Nephron (organoid): ENCODE measurements at regions not wholly inside any gene's neighbourhood (a gene's known extent, or its start where the extent isn't known, plus 50 kb on each side); places are given as distances from the start of the nearest gene placed in this dataset.

ENCODE experiments used
- H3K27ac Mint-ChIP-seq, 3 experiments: 2 replicates each; pipeline ENCODE4 v1.8.0; 2020; ENCODE audit warnings: mixed read lengths in 3 of 3, mild to moderate bottlenecking in 2 of 3, moderate library complexity in 1 of 3
- H3K27me3 Mint-ChIP-seq: 2 replicates; pipeline ENCODE4 v1.8.0; 2021; ENCODE audit warnings: low read depth, mild to moderate bottlenecking, moderate library complexity, mixed read lengths
- H3K36me3 Mint-ChIP-seq: 2 replicates; pipeline ENCODE4 v1.8.0; 2020; ENCODE audit warnings: low read depth, mixed read lengths
- H3K4me1 Mint-ChIP-seq: 2 replicates; pipeline ENCODE4 v1.8.0; 2020; ENCODE audit warnings: mixed read lengths
- H3K4me3 Mint-ChIP-seq, 3 experiments: 2 replicates each; pipeline ENCODE4 v1.8.0; 2020; ENCODE audit warnings: mild to moderate bottlenecking in 3 of 3, mixed read lengths in 3 of 3, moderate library complexity in 2 of 3
- H3K9me3 Mint-ChIP-seq: 2 replicates; pipeline ENCODE4 v1.8.0; 2020; ENCODE audit warnings: mixed read lengths
- TF ChIP-seq, protein P1 (sequence below), 3 experiments: fragments of 200-600 bp; sonication (generic); IDR thresholded peaks; one replicate each; pipeline ENCODE4 v1.5.0; 2021; ENCODE audit warnings: antibody characterized with exemption in 3 of 3; ENCODE audit not compliant: unreplicated experiment in 3 of 3

DNA sequence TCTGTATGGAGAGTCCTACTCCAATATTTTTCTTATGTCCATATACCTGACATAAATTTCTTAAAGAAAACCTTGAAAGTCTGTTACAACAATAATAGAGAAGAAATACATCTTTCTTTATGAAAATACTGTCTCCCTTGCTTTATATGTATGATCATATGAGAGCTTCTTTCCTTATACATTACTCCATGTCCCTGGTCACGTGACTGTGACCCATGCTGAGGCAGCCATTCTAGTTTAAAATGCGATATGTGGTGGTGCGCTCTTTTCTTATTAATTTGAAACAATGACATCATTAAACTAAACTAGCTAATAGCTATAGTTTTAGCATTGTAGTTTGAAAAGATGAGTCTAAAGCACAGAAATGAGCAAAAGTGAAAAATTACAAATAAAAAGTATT is 1120.3 kb upstream of the PRR20A start:
- no peak overlapping the region for H3K4me3 Mint-ChIP-seq
- H3K27me3 Mint-ChIP-seq, result no peaks in the 10 kb centered on the region
- no peaks in the 10 kb centered on the region for H3K4me1 Mint-ChIP-seq
- H3K27ac Mint-ChIP-seq, result no peak overlapping the region
- no peaks in the 10 kb centered on the region for H3K36me3 Mint-ChIP-seq
- H3K9me3 Mint-ChIP-seq, result no peaks in the 10 kb centered on the region
- TF ChIP-seq, protein P1, sequence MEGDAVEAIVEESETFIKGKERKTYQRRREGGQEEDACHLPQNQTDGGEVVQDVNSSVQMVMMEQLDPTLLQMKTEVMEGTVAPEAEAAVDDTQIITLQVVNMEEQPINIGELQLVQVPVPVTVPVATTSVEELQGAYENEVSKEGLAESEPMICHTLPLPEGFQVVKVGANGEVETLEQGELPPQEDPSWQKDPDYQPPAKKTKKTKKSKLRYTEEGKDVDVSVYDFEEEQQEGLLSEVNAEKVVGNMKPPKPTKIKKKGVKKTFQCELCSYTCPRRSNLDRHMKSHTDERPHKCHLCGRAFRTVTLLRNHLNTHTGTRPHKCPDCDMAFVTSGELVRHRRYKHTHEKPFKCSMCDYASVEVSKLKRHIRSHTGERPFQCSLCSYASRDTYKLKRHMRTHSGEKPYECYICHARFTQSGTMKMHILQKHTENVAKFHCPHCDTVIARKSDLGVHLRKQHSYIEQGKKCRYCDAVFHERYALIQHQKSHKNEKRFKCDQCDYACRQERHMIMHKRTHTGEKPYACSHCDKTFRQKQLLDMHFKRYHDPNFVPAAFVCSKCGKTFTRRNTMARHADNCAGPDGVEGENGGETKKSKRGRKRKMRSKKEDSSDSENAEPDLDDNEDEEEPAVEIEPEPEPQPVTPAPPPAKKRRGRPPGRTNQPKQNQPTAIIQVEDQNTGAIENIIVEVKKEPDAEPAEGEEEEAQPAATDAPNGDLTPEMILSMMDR (IDR thresholded peaks at IDR 0.05; ENCODE audit: unreplicated experiment in 3 of 3), result no peak

GRCh38 chr13:56039992-56040391 is 1100.7 kb upstream of the PRR20A start:
- Mint-ChIP-seq H3K9me3 (no peaks in the 10 kb centered on the region), H3K27me3 (no peaks in the 10 kb centered on the region), H3K27ac (no peak overlapping the region), H3K4me1 (no peaks in the 10 kb centered on the region), H3K4me3 (no peak overlapping the region), H3K36me3 (no peaks in the 10 kb centered on the region)
- TF ChIP-seq, protein P1 (IDR thresholded peaks at IDR 0.05; ENCODE audit: unreplicated experiment in 3 of 3), result no peak

- TF ChIP-seq, protein P1 (IDR thresholded peaks at IDR 0.05; ENCODE audit: unreplicated experiment in 3 of 3), result no peak
Observed at GRCh38 chr13:56066321-56066720, 1074.4 kb upstream of the PRR20A start.

DNA sequence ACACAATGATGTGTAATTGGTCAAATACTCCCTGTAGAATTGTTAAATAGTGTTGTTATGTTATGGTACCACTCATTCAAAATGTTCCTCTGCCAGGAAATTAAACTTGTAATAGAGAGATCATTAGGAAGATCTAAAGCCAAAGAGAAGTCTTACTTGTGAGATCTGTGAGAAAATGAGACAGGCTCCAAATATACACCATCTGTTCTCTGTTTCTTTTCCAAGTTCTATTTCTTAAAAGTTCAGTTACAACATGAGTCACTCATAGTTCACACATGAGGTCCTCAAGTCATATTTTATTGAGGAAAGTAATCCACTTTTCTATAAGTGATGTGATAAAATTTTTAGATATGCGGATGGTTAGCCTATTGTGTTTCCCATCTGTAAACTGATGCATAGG is 1038.1 kb upstream of the PRR20A start:
- Mint-ChIP-seq H3K27ac (no peak overlapping the region), H3K27me3 (no peaks in the 10 kb centered on the region), H3K9me3 (peaks cover 3% of the 10 kb centered on the region), H3K4me1 (peaks cover 5% of the 10 kb centered on the region), H3K36me3 (no peaks in the 10 kb centered on the region), H3K4me3 (no peak overlapping the region)
- TF ChIP-seq, protein P1 (IDR thresholded peaks at IDR 0.05; ENCODE audit: unreplicated experiment in 3 of 3), result no peak

More at GRCh38 chr13:56066321-56066720, 1074.4 kb upstream of the PRR20A start:
- no peaks in the 10 kb centered on the region for H3K27me3 Mint-ChIP-seq
- no peaks in the 10 kb centered on the region for H3K9me3 Mint-ChIP-seq
- H3K4me3 Mint-ChIP-seq, result no peak overlapping the region
- H3K27ac Mint-ChIP-seq, result no peak overlapping the region
- H3K4me1 Mint-ChIP-seq, result no peaks in the 10 kb centered on the region
- no peaks in the 10 kb centered on the region for H3K36me3 Mint-ChIP-seq

GRCh38 chr13:56110751-56111150 is 1030.0 kb upstream of the PRR20A start:
- H3K9me3 Mint-ChIP-seq, result no peaks in the 10 kb centered on the region
- TF ChIP-seq, protein P1 (IDR thresholded peaks at IDR 0.05; ENCODE audit: unreplicated experiment in 3 of 3), result no peak
- no peaks in the 10 kb centered on the region for H3K4me1 Mint-ChIP-seq
- H3K4me3 Mint-ChIP-seq, result no peak overlapping the region
- no peaks in the 10 kb centered on the region for H3K36me3 Mint-ChIP-seq
- H3K27ac Mint-ChIP-seq, result no peak overlapping the region
- no peaks in the 10 kb centered on the region for H3K27me3 Mint-ChIP-seq

DNA sequence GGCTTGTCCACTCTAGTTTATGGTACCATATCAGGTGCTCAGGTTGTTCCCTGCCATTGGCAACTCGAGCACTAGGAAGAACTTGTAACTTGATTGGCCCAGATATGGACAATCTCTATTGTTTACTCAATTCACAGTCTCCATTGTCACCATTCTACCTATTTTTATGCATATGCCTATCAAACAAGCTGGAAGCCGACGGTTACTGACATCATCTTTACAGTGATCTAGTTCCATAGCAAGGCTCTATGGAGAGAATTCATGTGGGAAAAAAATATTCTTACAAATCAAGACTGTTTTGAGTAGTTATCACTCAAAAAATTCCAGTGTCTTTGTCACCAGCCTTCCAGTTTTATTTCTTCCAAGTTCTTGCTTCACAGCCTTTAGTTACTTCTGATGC is 1006.2 kb upstream of the PRR20A start:
- Mint-ChIP-seq H3K4me1 (no peaks in the 10 kb centered on the region), H3K36me3 (no peaks in the 10 kb centered on the region), H3K4me3 (no peak overlapping the region), H3K27ac (no peak overlapping the region), H3K9me3 (peaks cover 6% of the 10 kb centered on the region), H3K27me3 (no peaks in the 10 kb centered on the region)
- TF ChIP-seq, protein P1 (IDR thresholded peaks at IDR 0.05; ENCODE audit: unreplicated experiment in 3 of 3), result no peak
